ENCODE measurements at regions not wholly inside any gene's neighbourhood (a gene's known extent, or its start where the extent isn't known, plus 50 kb on each side); places are given as distances from the start of the nearest gene placed in this dataset.

DNA sequence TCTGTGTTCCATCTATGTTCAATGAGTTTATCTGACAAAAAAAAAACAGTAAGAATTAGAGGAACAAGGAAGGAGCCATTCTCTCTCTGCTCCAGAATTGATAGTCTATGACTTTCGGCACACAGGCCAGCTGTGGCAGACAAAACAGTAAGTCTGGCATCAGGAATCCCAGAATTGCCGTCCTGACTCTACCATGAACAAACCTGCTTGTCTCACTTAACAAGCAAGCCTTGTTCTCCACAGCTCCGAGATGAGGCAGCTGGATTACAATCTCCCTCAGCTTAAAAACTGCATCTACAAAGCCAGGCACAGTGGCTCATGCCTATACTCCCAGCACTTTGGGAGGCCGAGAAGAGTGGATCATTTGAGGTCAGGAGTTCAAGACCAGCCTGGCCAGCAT, 153.6 kb upstream of the TMCC3 start:
- no peak for TF ChIP-seq EZH2phosphoT487 (IDR thresholded peaks at IDR 0.05; ENCODE audit: borderline replicate concordance)
- no peak for TF ChIP-seq POLR2AphosphoS5 (IDR thresholded peaks at IDR 0.05; ENCODE audit: low read depth, low read length)
- TF ChIP-seq, protein P1, sequence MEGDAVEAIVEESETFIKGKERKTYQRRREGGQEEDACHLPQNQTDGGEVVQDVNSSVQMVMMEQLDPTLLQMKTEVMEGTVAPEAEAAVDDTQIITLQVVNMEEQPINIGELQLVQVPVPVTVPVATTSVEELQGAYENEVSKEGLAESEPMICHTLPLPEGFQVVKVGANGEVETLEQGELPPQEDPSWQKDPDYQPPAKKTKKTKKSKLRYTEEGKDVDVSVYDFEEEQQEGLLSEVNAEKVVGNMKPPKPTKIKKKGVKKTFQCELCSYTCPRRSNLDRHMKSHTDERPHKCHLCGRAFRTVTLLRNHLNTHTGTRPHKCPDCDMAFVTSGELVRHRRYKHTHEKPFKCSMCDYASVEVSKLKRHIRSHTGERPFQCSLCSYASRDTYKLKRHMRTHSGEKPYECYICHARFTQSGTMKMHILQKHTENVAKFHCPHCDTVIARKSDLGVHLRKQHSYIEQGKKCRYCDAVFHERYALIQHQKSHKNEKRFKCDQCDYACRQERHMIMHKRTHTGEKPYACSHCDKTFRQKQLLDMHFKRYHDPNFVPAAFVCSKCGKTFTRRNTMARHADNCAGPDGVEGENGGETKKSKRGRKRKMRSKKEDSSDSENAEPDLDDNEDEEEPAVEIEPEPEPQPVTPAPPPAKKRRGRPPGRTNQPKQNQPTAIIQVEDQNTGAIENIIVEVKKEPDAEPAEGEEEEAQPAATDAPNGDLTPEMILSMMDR (IDR thresholded peaks at IDR 0.05 in 2 of 3, conservative IDR thresholded peaks at IDR 0.05 in 1 of 3; ENCODE audit: borderline replicate concordance in 1 of 3, insufficient read depth in 1 of 3, low read depth in 2 of 3, low read length in 2 of 3): no peak
- no peak for TF ChIP-seq EZH2 (IDR thresholded peaks at IDR 0.05)
- TF ChIP-seq RAD21 (IDR thresholded peaks at IDR 0.05; ENCODE audit: low read depth): no peak
- TF ChIP-seq CEBPB (IDR thresholded peaks at IDR 0.05; ENCODE audit: low read depth): no peak
- TF ChIP-seq POLR2A (IDR thresholded peaks at IDR 0.05; ENCODE audit: borderline replicate concordance, extremely low read depth, insufficient read depth, insufficient read length): no peak
- TF ChIP-seq TCF7L2 (IDR thresholded peaks at IDR 0.05; ENCODE audit: borderline replicate concordance, extremely low read depth, insufficient read depth, insufficient read length): no peak
- TF ChIP-seq JUND (IDR thresholded peaks at IDR 0.05): no peak
- no peak for TF ChIP-seq REST (IDR thresholded peaks at IDR 0.05; ENCODE audit: low read depth)

All from HCT116 (cell line).